CD4-positive, alpha-beta T cell (primary cell): ENCODE measurements at regions not wholly inside any gene's neighbourhood (a gene's known extent, or its start where the extent isn't known, plus 50 kb on each side); places are given as distances from the start of the nearest gene placed in this dataset.

Experiments
- ATAC-seq: fragments of 200-7000 bp; cut with Tn5 transposase; one replicate; pipeline ENCODE4 v1.10.0; 2022; ENCODE audit warnings: mild to moderate bottlenecking; ENCODE audit not compliant: poor library complexity
- CTCF ChIA-PET: fragments of 350-600 bp; sonication (Branson Sonifier 250); formaldehyde crosslinking; loops from one replicate; lab custom pipeline; 2021; ENCODE audit warnings: antibody characterized with exemption, inconsistent platforms; lab: Charles Lee
- POLR2A ChIA-PET: fragments of 350-600 bp; sonication (Branson Sonifier 250); formaldehyde crosslinking; loops from one replicate; lab custom pipeline; 2021; ENCODE audit warnings: antibody characterized with exemption, inconsistent platforms; lab: Charles Lee
- DNase-seq, 14 experiments: peaks; one replicate each; pipeline ENCODE4 v3.0.0-alpha.2; 2013 to 2020; ENCODE audit warnings: mixed read lengths in 2 of 14
- H3K27ac ChIP-seq, 2 donors: one replicate each; pipeline versions ENCODE4 v1.5.1 to v1.7.0; 2013; ENCODE audit warnings: low read length in 2 of 2, low read depth in 1 of 2, mild to moderate bottlenecking in 1 of 2
- H3K27me3 ChIP-seq, 2 experiments: 1 replicate in 1 of 2; 2 replicates in 1 of 2; pipeline versions ENCODE4 v1.6.1 to v1.7.0; 2013; ENCODE audit warnings: low read length in 2 of 2, control low read depth in 1 of 2, mild to moderate bottlenecking in 1 of 2, moderate library complexity in 1 of 2; ENCODE audit not compliant: insufficient read depth in 2 of 2, control insufficient read depth in 1 of 2
- H3K36me3 ChIP-seq: one replicate; pipeline ENCODE4 v1.6.1; 2013; ENCODE audit warnings: low read length, control low read depth; ENCODE audit not compliant: insufficient read depth
- H3K4me1 ChIP-seq: one replicate; pipeline ENCODE4 v1.6.1; 2013; ENCODE audit warnings: low read length, control low read depth; ENCODE audit not compliant: insufficient read depth
- H3K4me3 ChIP-seq: one replicate; pipeline ENCODE4 v1.5.1; 2013; ENCODE audit warnings: mild to moderate bottlenecking, low read length, moderate library complexity
- H3K9me3 ChIP-seq, 2 experiments: 1 replicate in 1 of 2; 2 replicates in 1 of 2; pipeline versions ENCODE4 v1.6.1 to v1.7.0; 2013; ENCODE audit warnings: low read length in 2 of 2, mild to moderate bottlenecking in 2 of 2, control low read depth in 1 of 2, moderate library complexity in 1 of 2; ENCODE audit not compliant: control insufficient read depth in 1 of 2, insufficient read depth in 1 of 2
- H3K27ac Mint-ChIP-seq: one replicate; pipeline ENCODE4 v1.8.0; 2020; ENCODE audit warnings: mixed read lengths
- H3K27me3 Mint-ChIP-seq: one replicate; pipeline ENCODE4 v1.8.0; 2021; ENCODE audit warnings: mixed read lengths
- H3K36me3 Mint-ChIP-seq: one replicate; pipeline ENCODE4 v1.8.0; 2021; ENCODE audit warnings: low read depth, mixed read lengths
- H3K4me1 Mint-ChIP-seq: one replicate; pipeline ENCODE4 v1.8.0; 2021; ENCODE audit warnings: low read depth, mixed read lengths
- H3K4me3 Mint-ChIP-seq: one replicate; pipeline ENCODE4 v1.8.0; 2020; ENCODE audit warnings: mild to moderate bottlenecking, mixed read lengths
- H3K9me3 Mint-ChIP-seq: one replicate; pipeline ENCODE4 v1.8.0; 2020; ENCODE audit warnings: mixed read lengths
- CTCF ChIP-seq: fragments of 200-600 bp; IDR thresholded peaks from one replicate; pipeline ENCODE4 v1.8.0; 2022; ENCODE audit warnings: antibody characterized with exemption, mild to moderate bottlenecking
- intact Hi-C, 2 experiments: fragments of 100-400 bp; cut with DNase I in 1 of 2; cut with micrococcal nuclease in 1 of 2; formaldehyde crosslinking; loops; one replicate each; pipeline versions ENCODE4 v1.15.1 to v1.9.0; 2023 to 2025; cut with DNase I, micrococcal nuclease

- Histone ChIP-seq H3K4me1 (no peaks in the 10 kb centered on the region), H3K4me3 (no peak overlapping the region), H3K36me3 (no peaks in the 10 kb centered on the region), H3K9me3 (peaks cover 0 to 3% of the 10 kb centered on the region in 2 experiments), H3K27ac (no peak overlapping the region), H3K27me3 (no peaks in the 10 kb centered on the region)
- POLR2A ChIA-PET: no interaction called here
- no peaks in the 10 kb centered on the region for H3K9me3 Mint-ChIP-seq
- CTCF ChIA-PET: no interaction called here
- no peaks in the 10 kb centered on the region for H3K4me1 Mint-ChIP-seq
- peaks cover 4% of the 10 kb centered on the region for H3K27me3 Mint-ChIP-seq
- ATAC-seq (no peak), DNase-seq (no peak)
- no peaks in the 10 kb centered on the region for H3K36me3 Mint-ChIP-seq
- H3K27ac Mint-ChIP-seq: no peak overlapping the region
- no peak overlapping the region for H3K4me3 Mint-ChIP-seq
- intact Hi-C loops: no loop called here
- TF ChIP-seq CTCF: no peak
Measured at GRCh38 chr18:41818381-41819355, 136.4 kb upstream of the PIK3C3 start.

GRCh38 chr18:41814651-41815050 lies 140.4 kb upstream of the PIK3C3 start:
- intact Hi-C loops: no loop called here
- TF ChIP-seq CTCF: no peak
- Mint-ChIP-seq H3K36me3 (no peaks in the 10 kb centered on the region), H3K9me3 (peaks cover 3% of the 10 kb centered on the region), H3K4me3 (no peak overlapping the region), H3K4me1 (no peaks in the 10 kb centered on the region), H3K27ac (no peak overlapping the region), H3K27me3 (peaks cover 7% of the 10 kb centered on the region)
- DNase-seq (no peak), ATAC-seq (no peak)
- no peak overlapping the region for H3K27ac ChIP-seq
- CTCF ChIA-PET: no interaction called here
- H3K4me1 ChIP-seq: no peaks in the 10 kb centered on the region
- peaks cover 0 to 3% of the 10 kb centered on the region in 2 experiments for H3K9me3 ChIP-seq
- H3K36me3 ChIP-seq: no peaks in the 10 kb centered on the region
- H3K4me3 ChIP-seq: no peak overlapping the region
- POLR2A ChIA-PET: no interaction called here
- no peaks in the 10 kb centered on the region for H3K27me3 ChIP-seq

- intact Hi-C loops: no loop called here
- Histone ChIP-seq H3K27me3 (no peaks in the 10 kb centered on the region), H3K4me1 (no peaks in the 10 kb centered on the region), H3K9me3 (no peaks in the 10 kb centered on the region), H3K27ac (no peak overlapping the region), H3K36me3 (no peaks in the 10 kb centered on the region), H3K4me3 (no peak overlapping the region)
- Mint-ChIP-seq H3K27ac (no peak overlapping the region), H3K27me3 (peaks cover 4% of the 10 kb centered on the region), H3K4me1 (no peaks in the 10 kb centered on the region), H3K36me3 (no peaks in the 10 kb centered on the region), H3K4me3 (no peak overlapping the region), H3K9me3 (peaks cover 3% of the 10 kb centered on the region)
- TF ChIP-seq CTCF: no peak
- ATAC-seq (no peak), DNase-seq (no peak)
- ChIA-PET CTCF (no interaction called here), POLR2A (no interaction called here)
Measured at GRCh38 chr18:41809652-41810051, 145.4 kb upstream of the PIK3C3 start.
